DMS114 treated with DMSO at 0.1 percent for 48 hours (cell line): ENCODE measurements at regions not wholly inside any gene's neighbourhood (a gene's known extent, or its start where the extent isn't known, plus 50 kb on each side); places are given as distances from the start of the nearest gene placed in this dataset.

Source experiments
- DNase-seq: peaks from one replicate; lab custom pipeline; 2025; ENCODE audit not compliant: unreplicated experiment; lab: John Stamatoyannopoulos, UW

- DNase-seq = no peak
These were observed 124.1 kb upstream of the THBS1 start for GRCh38 chr15:39456582-39457330.

GRCh38 chr15:39458131-39458530 is 122.7 kb upstream of the THBS1 start:
- no peak for DNase-seq

- DNase-seq = no peak
These were observed 121.3 kb upstream of the THBS1 start for GRCh38 chr15:39459548-39459947.

- no peak for DNase-seq
These were observed 120.1 kb upstream of the THBS1 start for GRCh38 chr15:39460748-39461147.

GRCh38 chr15:39461536-39462130 is 119.2 kb upstream of the THBS1 start:
- DNase-seq = no peak

GRCh38 chr15:39462691-39463090 is 118.2 kb upstream of the THBS1 start:
- DNase-seq = no peak

- no peak for DNase-seq
These were observed 114.8 kb upstream of the THBS1 start for GRCh38 chr15:39465843-39466749.

- DNase-seq = no peak
These were observed 114.2 kb upstream of the THBS1 start for GRCh38 chr15:39466750-39467105.

- no peak for DNase-seq
These were observed 112.5 kb upstream of the THBS1 start for GRCh38 chr15:39468331-39468730.

GRCh38 chr15:39468828-39469227 is 112.1 kb upstream of the THBS1 start:
- no peak for DNase-seq

- no peak for DNase-seq
These were observed 108.9 kb upstream of the THBS1 start for GRCh38 chr15:39471785-39472574.

GRCh38 chr15:39472621-39473297 is 108.1 kb upstream of the THBS1 start:
- no peak for DNase-seq

GRCh38 chr15:39473298-39473947 is 107.5 kb upstream of the THBS1 start:
- no peak for DNase-seq

GRCh38 chr15:39474657-39475056 is 106.2 kb upstream of the THBS1 start:
- no peak for DNase-seq

GRCh38 chr15:39478996-39479395 is 101.9 kb upstream of the THBS1 start:
- no peak for DNase-seq

GRCh38 chr15:39479911-39480310 is 101.0 kb upstream of the THBS1 start:
- DNase-seq = no peak

- no peak for DNase-seq
These were observed 98.4 kb upstream of the THBS1 start for GRCh38 chr15:39482459-39482858.

- DNase-seq = no peak
These were observed 94.0 kb upstream of the THBS1 start for GRCh38 chr15:39486621-39487457.

- DNase-seq = no peak
These were observed 93.5 kb upstream of the THBS1 start for GRCh38 chr15:39487458-39487735.
